Heart left ventricle (tissue), 13 donors: ENCODE measurements at regions not wholly inside any gene's neighbourhood (a gene's known extent, or its start where the extent isn't known, plus 50 kb on each side); places are given as distances from the start of the nearest gene placed in this dataset.

ENCODE experiments used
- CTCF ChIP-seq, 12 donors: fragments of 200-600 bp; sonication (generic) in 4 of 12; IDR thresholded peaks; one replicate each; pipeline versions ENCODE4 v1.5.0 to v1.8.0; 2018 to 2022; ENCODE audit warnings: antibody characterized with exemption in 12 of 12, mild to moderate bottlenecking in 5 of 12
- POLR2A ChIP-seq, 2 donors: fragments of 450-650 bp; IDR thresholded peaks; one replicate each; pipeline ENCODE4 v1.6.1; 2017; ENCODE audit warnings: antibody characterized with exemption in 2 of 2, mild to moderate bottlenecking in 2 of 2, moderate library complexity in 2 of 2
- donor health status: ischemic (EF 13 %, LVEDD 7.1; RV severe dilation, severe dysfunction).
- donor health status: DM: no; HTN: yes; CAD: no.
- donor health status: DM: no; HTN: no; CAD: no.
- donor health status: ischemic (EF 25% LVEDD 6.9; RV normal size, moderate dysfunction).
- donor health status: ischemic (EF 25% LVEDD 5.7; RV mildly dilated, moderate dysfunction).
- donor health status: ischemic (EF 35%, LVEDD 5.7; RV mildly dilated, moderate dysfunction).
- donor health status: nonischemic (EF 11% LVEDD 7.7; RV severe dilation, severe dysfunction).
- donor health status: DM: yes; HTN: yes; CAD: no.
- donor health status: PGD.
- donor health status: ischemic (EF 29% LVEDD 5.4; RV normal size, mild dysfunction).
- donor health status: nonischemic (EF 23%, LVEDD 6.1; RV moderate dilation, normal function).

DNA sequence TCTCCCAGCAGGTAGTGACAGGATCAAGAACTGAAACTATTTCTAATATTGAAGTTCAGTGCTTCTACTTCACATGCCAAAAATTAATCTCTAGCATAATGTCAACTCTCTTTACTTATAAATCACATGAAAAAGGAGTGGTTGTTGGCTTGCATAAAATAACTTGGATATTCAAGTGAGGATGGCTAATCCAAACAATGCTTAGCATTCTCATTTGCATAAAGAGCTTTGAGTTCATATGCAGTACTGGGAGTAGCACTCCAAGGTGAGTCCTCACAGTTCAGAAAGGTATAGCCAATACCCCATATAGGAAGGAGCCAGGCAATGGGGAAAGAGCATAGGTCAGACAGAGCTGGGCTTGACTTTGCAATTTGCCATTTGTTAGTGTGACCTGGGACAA is 149.3 kb downstream of the PCTP start:
- no peak for TF ChIP-seq CTCF (IDR thresholded peaks at IDR 0.05)
- no peak for TF ChIP-seq POLR2A (IDR thresholded peaks at IDR 0.05)
